GM21737 (cell line): ENCODE measurements at regions not wholly inside any gene's neighbourhood (a gene's known extent, or its start where the extent isn't known, plus 50 kb on each side); places are given as distances from the start of the nearest gene placed in this dataset.

Experiments
- ATAC-seq: cut with Tn5 transposase; IDR thresholded peaks from one replicate; pipeline ENCODE4 v1.9.1; 2021; ENCODE audit warnings: mild to moderate bottlenecking, moderate library complexity; ENCODE audit not compliant: unreplicated experiment

- no peak for ATAC-seq
Observed at GRCh38 chr6:151699719-151700118, 107.8 kb upstream of the ESR1 start.

- peak; percentile 66 for ATAC-seq
Observed at GRCh38 chr6:151701911-151702562, 105.4 kb upstream of the ESR1 start.

- peak; percentile 64 for ATAC-seq
Observed at GRCh38 chr6:151702851-151703658, 104.4 kb upstream of the ESR1 start.

- ATAC-seq, result no peak
Observed at GRCh38 chr6:151704383-151704782, 103.1 kb upstream of the ESR1 start.

GRCh38 chr6:151705993-151706733 is 101.3 kb upstream of the ESR1 start:
- ATAC-seq, result no peak

- ATAC-seq, result no peak
Observed at GRCh38 chr6:151709329-151709728, 98.2 kb upstream of the ESR1 start.

- no peak for ATAC-seq
Observed at GRCh38 chr6:151716526-151716932, 91.0 kb upstream of the ESR1 start.

GRCh38 chr6:151719070-151719469 is 88.4 kb upstream of the ESR1 start:
- no peak for ATAC-seq

- ATAC-seq, result no peak
Observed at GRCh38 chr6:151721146-151721545, 86.3 kb upstream of the ESR1 start.

- no peak for ATAC-seq
Observed at GRCh38 chr6:151721671-151722070, 85.8 kb upstream of the ESR1 start.

- no peak for ATAC-seq
Observed at GRCh38 chr6:151722342-151722741, 85.1 kb upstream of the ESR1 start.

- ATAC-seq, result no peak
Observed at GRCh38 chr6:151723152-151723551, 84.3 kb upstream of the ESR1 start.

GRCh38 chr6:151729829-151730495 is 77.5 kb upstream of the ESR1 start:
- no peak for ATAC-seq

GRCh38 chr6:151730496-151730870 is 77.0 kb upstream of the ESR1 start:
- ATAC-seq, result no peak

GRCh38 chr6:151731313-151731712 is 76.2 kb upstream of the ESR1 start:
- no peak for ATAC-seq

GRCh38 chr6:151733680-151734320 is 73.7 kb upstream of the ESR1 start:
- ATAC-seq, result no peak

GRCh38 chr6:151738267-151738666 is 69.2 kb upstream of the ESR1 start:
- no peak for ATAC-seq

- no peak for ATAC-seq
Observed at GRCh38 chr6:151738960-151739359, 68.5 kb upstream of the ESR1 start.

- no peak for ATAC-seq
Observed at GRCh38 chr6:151740820-151741219, 66.7 kb upstream of the ESR1 start.

- no peak for ATAC-seq
Observed at GRCh38 chr6:151747896-151748295, 59.6 kb upstream of the ESR1 start.

- ATAC-seq, result no peak
Observed at GRCh38 chr6:151749341-151749740, 58.1 kb upstream of the ESR1 start.
